T-cell (primary cell): ENCODE measurements at regions not wholly inside any gene's neighbourhood (a gene's known extent, or its start where the extent isn't known, plus 50 kb on each side); places are given as distances from the start of the nearest gene placed in this dataset.

Source experiments
- ATAC-seq, 4 experiments: fragments of 200-7000 bp in 3 of 4; fragments of 150-1000 bp in 1 of 4; cut with Tn5 transposase; replicated peaks in 1 of 4; 1 replicate in 3 of 4; 2 replicates in 1 of 4; pipeline ENCODE4 v1.10.0; 2021; ENCODE audit warnings: moderate library complexity in 3 of 4, mild to moderate bottlenecking in 2 of 4, moderate number of reproducible peaks in 1 of 4
- CTCF ChIA-PET, 2 donors: fragments of 300-600 bp; sonication (Branson Sonifier 250); formaldehyde crosslinking; loops; one replicate each; lab custom pipeline; 2022; ENCODE audit warnings: antibody characterized with exemption in 2 of 2; lab: Charles Lee
- POLR2A ChIA-PET, 2 donors: fragments of 300-600 bp; sonication (Branson Sonifier 250); formaldehyde crosslinking; loops; one replicate each; lab custom pipeline; 2022; ENCODE audit warnings: antibody characterized with exemption in 2 of 2; lab: Charles Lee
- DNase-seq, 35 experiments: peaks; one replicate each; pipeline versions ENCODE4 v3.0.0 to v3.0.0-alpha.2; 2013 to 2023
- H3K27ac ChIP-seq: one replicate; pipeline ENCODE4 v1.5.1; 2013; ENCODE audit warnings: low read length
- H3K27me3 ChIP-seq, 2 experiments: replicated peaks in 1 of 2; 1 replicate in 1 of 2; 2 replicates in 1 of 2; pipeline versions ENCODE4 v1.6.1 to v1.7.0; 2013; ENCODE audit warnings: low read length in 1 of 2, mixed read lengths in 1 of 2; ENCODE audit not compliant: control insufficient read depth in 2 of 2, insufficient read depth in 2 of 2; ENCODE audit errors: extremely low read depth in 1 of 2
- H3K36me3 ChIP-seq, 2 donors: 1 replicate in 1 of 2; 2 replicates in 1 of 2; pipeline versions ENCODE4 v1.6.1 to v1.7.0; 2013; ENCODE audit warnings: low read length in 1 of 2; ENCODE audit not compliant: control insufficient read depth in 2 of 2, insufficient read depth in 1 of 2; ENCODE audit errors: extremely low read depth in 1 of 2
- H3K4me1 ChIP-seq, 2 experiments: 1 replicate in 1 of 2; 2 replicates in 1 of 2; pipeline versions ENCODE4 v1.6.1 to v1.7.0; 2013; ENCODE audit warnings: low read length in 2 of 2, mixed read lengths in 1 of 2; ENCODE audit not compliant: insufficient read depth in 2 of 2, control insufficient read depth in 1 of 2; ENCODE audit errors: extremely low read depth in 1 of 2
- H3K4me3 ChIP-seq, 2 donors: 1 replicate in 1 of 2; 2 replicates in 1 of 2; pipeline versions ENCODE4 v1.5.1 to v1.7.0; 2013; ENCODE audit warnings: mild to moderate bottlenecking in 2 of 2, low read length in 1 of 2, moderate library complexity in 1 of 2; ENCODE audit not compliant: control insufficient read depth in 1 of 2; ENCODE audit errors: extremely low read depth in 1 of 2
- H3K9me3 ChIP-seq: 2 replicates; pipeline ENCODE4 v1.7.0; 2013
- H3K27ac Mint-ChIP-seq, 2 donors: one replicate each; pipeline ENCODE4 v1.8.0; 2020 to 2021; ENCODE audit warnings: mild to moderate bottlenecking in 2 of 2, mixed read lengths in 2 of 2
- H3K27me3 Mint-ChIP-seq, 2 donors: one replicate each; pipeline ENCODE4 v1.8.0; 2021 to 2022; ENCODE audit warnings: mixed read lengths in 2 of 2
- H3K36me3 Mint-ChIP-seq: one replicate; pipeline ENCODE4 v1.8.0; 2021; ENCODE audit warnings: mixed read lengths
- H3K4me1 Mint-ChIP-seq, 3 donors: one replicate each; pipeline ENCODE4 v1.8.0; 2020 to 2022; ENCODE audit warnings: mixed read lengths in 3 of 3, mild to moderate bottlenecking in 1 of 3
- H3K4me3 Mint-ChIP-seq, 3 donors: one replicate each; pipeline ENCODE4 v1.8.0; 2020 to 2022; ENCODE audit warnings: mild to moderate bottlenecking in 3 of 3, mixed read lengths in 3 of 3, moderate library complexity in 3 of 3
- H3K9me3 Mint-ChIP-seq, 3 donors: one replicate each; pipeline ENCODE4 v1.8.0; 2020 to 2022; ENCODE audit warnings: mixed read lengths in 3 of 3
- WGBS: methylation state at CpG from one replicate; pipeline ENCODE4 v1.1.5; 2013; ENCODE audit warnings: missing lambda C conversion rate; ENCODE audit not compliant: insufficient coverage; 5-methylcytosine and 5-hydroxymethylcytosine counted together

DNA sequence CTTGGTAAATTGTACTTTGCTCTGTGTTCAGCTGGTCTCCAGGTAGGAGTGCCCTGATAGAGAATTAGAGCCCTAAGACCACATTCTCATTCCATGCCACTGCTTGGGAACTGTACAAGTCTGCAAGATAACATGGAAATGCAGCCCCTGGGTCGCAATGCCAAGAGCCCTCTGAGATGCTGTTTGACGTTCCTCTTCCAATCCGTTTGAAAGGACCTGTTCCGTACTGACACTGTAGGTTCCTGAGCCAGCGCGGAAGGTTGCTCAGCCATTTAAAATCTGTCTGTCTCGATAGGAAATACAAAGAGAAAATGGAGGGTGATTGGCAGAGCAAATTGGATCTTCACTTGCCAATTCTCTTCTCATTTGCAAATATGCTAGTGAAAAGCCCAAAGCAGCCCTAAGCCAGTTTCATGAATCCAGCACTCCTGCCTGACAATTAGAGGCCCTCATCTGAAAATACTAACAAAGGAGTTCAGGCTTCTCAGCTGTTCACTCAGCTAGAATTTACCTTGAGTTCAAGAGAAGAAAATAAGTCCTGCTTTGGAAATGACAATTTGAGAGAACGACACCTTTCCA, 100.6 kb upstream of the AFDN start:
- H3K27ac ChIP-seq, result no peak overlapping the region
- H3K4me3 Mint-ChIP-seq, result no peak overlapping the region
- peaks cover 23 to 32% of the 10 kb centered on the region in 2 donors for H3K27me3 Mint-ChIP-seq
- no peaks in the 10 kb centered on the region for H3K36me3 ChIP-seq
- DNase-seq (no peak), ATAC-seq (no peak)
- no peaks in the 10 kb centered on the region for H3K4me1 ChIP-seq
- H3K4me3 ChIP-seq, result no peak overlapping the region
- peaks cover 0 to 7% (median 4%) of the 10 kb centered on the region in 3 donors for H3K9me3 Mint-ChIP-seq
- peaks cover 6 to 15% of the 10 kb centered on the region in 2 experiments for H3K27me3 ChIP-seq
- H3K36me3 Mint-ChIP-seq, result no peaks in the 10 kb centered on the region
- CTCF ChIA-PET, result interaction anchor here in 1 of 2 donors (0.5 kb wide), 1 partner anchor 12 kb away, joined by 3 read pairs; no protein-coding TSS in a partner anchor
- H3K9me3 ChIP-seq, result no peaks in the 10 kb centered on the region
- H3K4me1 Mint-ChIP-seq, result no peaks in the 10 kb centered on the region
- WGBS, result 87% methylated on average over 6 of the region's 8 CpGs
- POLR2A ChIA-PET, result no interaction called here
- no peak overlapping the region for H3K27ac Mint-ChIP-seq

DNA sequence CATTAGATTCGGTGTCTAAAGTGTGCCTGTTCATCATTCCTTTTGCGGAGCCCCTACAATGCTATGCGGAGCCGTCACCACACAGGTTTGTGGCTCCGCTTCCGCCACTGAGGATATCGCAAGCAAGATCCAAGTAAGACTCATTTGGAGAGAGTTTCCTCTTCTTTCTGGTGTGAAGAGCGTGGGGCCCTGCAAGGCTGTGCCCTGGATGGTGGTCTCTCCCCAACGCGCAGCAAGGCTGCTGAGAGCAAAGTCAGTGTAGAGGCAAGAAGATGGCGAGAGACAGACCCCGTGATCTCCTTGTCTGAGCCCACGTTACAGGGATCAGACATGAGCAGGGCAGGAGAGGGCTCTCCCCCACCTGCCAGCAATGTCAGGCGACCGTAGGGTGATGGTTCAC, 96.3 kb upstream of the AFDN start:
- H3K4me3 ChIP-seq, result no peak overlapping the region
- H3K27ac ChIP-seq, result no peak overlapping the region
- H3K9me3 ChIP-seq, result no peaks in the 10 kb centered on the region
- H3K36me3 ChIP-seq, result no peaks in the 10 kb centered on the region
- Mint-ChIP-seq H3K27ac (no peak overlapping the region), H3K36me3 (no peaks in the 10 kb centered on the region), H3K9me3 (peaks cover 0 to 7% (median 0%) of the 10 kb centered on the region in 3 donors), H3K4me1 (peaks cover 0 to under 1% (median 0%) of the 10 kb centered on the region in 3 donors), H3K27me3 (peaks cover 9 to 18% of the 10 kb centered on the region in 2 donors), H3K4me3 (no peak overlapping the region)
- no peak for ATAC-seq
- CTCF ChIA-PET, result no interaction called here
- H3K4me1 ChIP-seq, result no peaks in the 10 kb centered on the region
- peaks cover 4 to 14% of the 10 kb centered on the region in 2 experiments for H3K27me3 ChIP-seq
- DNase-seq, result no peak
- WGBS, result 88% methylated on average over 14 of the region's 15 CpGs
- POLR2A ChIA-PET, result no interaction called here

DNA sequence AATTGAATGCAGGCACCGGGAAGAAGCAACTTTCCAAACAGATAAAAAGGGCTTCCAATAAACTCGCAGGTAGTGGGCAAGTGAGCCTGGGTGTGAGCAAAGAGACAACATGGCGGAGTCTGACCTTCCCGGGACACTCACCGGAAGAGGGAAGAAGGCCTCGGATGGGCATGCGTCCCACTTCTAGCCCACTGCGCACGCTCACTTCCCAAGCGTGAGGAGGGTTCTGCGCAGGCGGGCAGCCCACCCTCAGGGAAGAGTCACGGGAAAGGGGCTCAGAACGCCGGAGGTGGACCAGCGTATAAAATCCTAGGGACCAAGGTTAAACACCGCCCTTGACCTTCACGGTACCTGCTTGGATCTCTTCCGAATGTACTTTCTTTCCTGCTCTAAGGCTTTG, 95.5 kb upstream of the AFDN start:
- Mint-ChIP-seq H3K27ac (no peak overlapping the region), H3K36me3 (no peaks in the 10 kb centered on the region), H3K27me3 (peaks cover 1 to 20% of the 10 kb centered on the region in 2 donors), H3K4me1 (peaks cover 0 to 7% (median 0%) of the 10 kb centered on the region in 3 donors), H3K4me3 (no peak overlapping the region), H3K9me3 (peaks cover 0 to 7% (median 0%) of the 10 kb centered on the region in 3 donors)
- no peaks in the 10 kb centered on the region for H3K9me3 ChIP-seq
- DNase-seq (no peak), ATAC-seq (no peak)
- H3K4me3 ChIP-seq, result no peak overlapping the region
- no peaks in the 10 kb centered on the region for H3K36me3 ChIP-seq
- ChIA-PET CTCF (no interaction called here), POLR2A (no interaction called here)
- 86% methylated on average over 16 of the region's 19 CpGs for WGBS
- H3K27ac ChIP-seq, result no peak overlapping the region
- no peaks in the 10 kb centered on the region for H3K4me1 ChIP-seq
- H3K27me3 ChIP-seq, result peaks cover 2 to 17% of the 10 kb centered on the region in 2 experiments

DNA sequence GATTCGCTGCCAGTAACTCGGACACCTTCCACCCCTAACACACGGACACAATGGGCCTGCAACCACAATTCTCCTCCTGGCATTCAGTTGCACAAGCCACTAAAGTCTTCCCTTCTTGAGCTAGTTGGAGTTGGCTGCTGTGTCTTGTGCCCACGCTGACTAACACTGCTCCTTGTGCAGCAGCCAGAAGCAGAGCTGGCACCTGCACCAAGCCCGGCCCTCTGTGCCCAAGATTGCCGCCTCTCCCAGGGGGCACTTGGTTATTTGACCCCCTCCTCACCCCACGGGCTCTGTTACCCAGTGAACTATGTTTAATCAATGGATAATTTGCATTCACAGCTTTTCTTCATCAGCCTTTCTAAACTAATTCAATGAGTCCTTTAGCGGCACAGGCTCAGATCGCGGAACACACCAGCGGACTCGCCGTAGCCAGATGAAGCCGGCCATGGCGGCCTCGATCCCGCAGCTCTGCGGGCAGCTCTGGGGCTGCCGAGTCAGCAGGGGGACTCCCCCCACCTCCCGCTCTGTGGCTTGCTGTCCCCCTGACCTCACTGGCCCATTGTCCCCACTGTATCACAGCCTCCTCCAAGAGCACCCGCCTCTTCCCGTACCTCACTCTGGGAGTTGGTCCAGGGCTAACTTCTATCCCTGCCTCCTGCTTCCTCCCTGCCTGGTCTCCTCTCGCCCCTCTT, 94.8 kb upstream of the AFDN start:
- no peak overlapping the region for H3K27ac Mint-ChIP-seq
- Histone ChIP-seq H3K36me3 (no peaks in the 10 kb centered on the region), H3K9me3 (no peaks in the 10 kb centered on the region), H3K27me3 (peaks cover 2 to 21% of the 10 kb centered on the region in 2 experiments), H3K4me1 (no peaks in the 10 kb centered on the region), H3K4me3 (no peak overlapping the region), H3K27ac (no peak overlapping the region)
- POLR2A ChIA-PET, result no interaction called here
- H3K9me3 Mint-ChIP-seq, result peaks cover 0 to 7% (median 0%) of the 10 kb centered on the region in 3 donors
- DNase-seq (no peak), ATAC-seq (no peak)
- 84% methylated on average over 21 of the region's 23 CpGs for WGBS
- H3K27me3 Mint-ChIP-seq, result peaks cover 0 to 22% of the 10 kb centered on the region in 2 donors
- CTCF ChIA-PET, result no interaction called here
- H3K4me3 Mint-ChIP-seq, result no peak overlapping the region
- H3K36me3 Mint-ChIP-seq, result no peaks in the 10 kb centered on the region
- peaks cover 0 to 7% (median 0%) of the 10 kb centered on the region in 3 donors for H3K4me1 Mint-ChIP-seq

DNA sequence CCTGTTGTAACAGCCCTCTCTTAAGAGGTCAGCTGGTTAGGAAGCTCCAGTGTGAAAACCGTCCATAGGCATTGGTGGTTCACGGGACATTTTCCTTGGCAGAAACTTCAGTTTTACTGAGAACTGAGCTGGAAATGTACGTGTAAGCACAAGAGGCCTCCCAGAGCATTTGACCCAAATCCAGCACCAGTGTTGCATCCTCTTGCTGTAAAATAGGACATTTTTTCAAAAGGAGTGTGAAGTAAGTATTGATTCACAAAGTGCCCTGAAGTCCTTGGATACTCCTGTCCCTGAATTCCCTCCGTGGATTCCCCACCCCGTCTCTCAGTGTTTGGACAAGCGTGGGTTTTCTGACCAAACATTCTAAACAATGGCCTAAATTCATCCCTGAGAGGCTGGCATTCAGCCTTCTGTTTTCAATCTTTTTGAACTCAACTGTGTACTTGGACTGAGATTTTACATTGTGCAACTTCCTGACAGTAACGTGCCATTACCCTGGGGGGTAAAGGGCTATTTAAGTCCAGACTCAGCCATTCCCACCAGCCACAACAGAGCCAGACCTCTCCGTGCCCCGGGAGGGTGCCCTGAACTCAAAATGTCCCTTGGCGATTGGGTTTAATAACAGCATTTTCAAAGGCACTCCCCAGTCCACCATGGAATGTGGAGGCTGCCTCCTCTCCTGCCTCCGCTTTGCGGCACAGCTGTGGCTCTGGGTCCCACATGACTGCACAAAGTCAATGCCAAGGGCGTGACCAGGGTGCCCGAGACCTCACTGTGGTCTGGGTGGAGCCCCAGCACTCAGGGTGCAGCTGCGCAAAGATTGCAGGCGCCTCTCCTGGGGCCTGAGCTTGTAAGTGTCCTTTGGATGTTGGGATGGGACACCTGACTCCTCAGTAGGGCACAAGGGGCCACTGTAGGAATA, 92.7 kb upstream of the AFDN start:
- Histone ChIP-seq H3K9me3 (no peaks in the 10 kb centered on the region), H3K36me3 (no peaks in the 10 kb centered on the region), H3K4me1 (no peaks in the 10 kb centered on the region), H3K27ac (no peak overlapping the region), H3K4me3 (no peak overlapping the region), H3K27me3 (peaks cover 0 to 22% of the 10 kb centered on the region in 2 experiments)
- ChIA-PET POLR2A (no interaction called here), CTCF (no interaction called here)
- DNase-seq (peak in 1 of 35 experiments; percentile 8), ATAC-seq (no peak)
- peaks cover 0 to 7% (median 0%) of the 10 kb centered on the region in 3 donors for H3K4me1 Mint-ChIP-seq
- no peak overlapping the region for H3K4me3 Mint-ChIP-seq
- peaks cover 8 to 14% of the 10 kb centered on the region in 2 donors for H3K27me3 Mint-ChIP-seq
- no peaks in the 10 kb centered on the region for H3K36me3 Mint-ChIP-seq
- peaks cover 0 to 7% (median 0%) of the 10 kb centered on the region in 3 donors for H3K9me3 Mint-ChIP-seq
- no peak overlapping the region for H3K27ac Mint-ChIP-seq
- 41% methylated on average over 9 of the region's 16 CpGs for WGBS

DNA sequence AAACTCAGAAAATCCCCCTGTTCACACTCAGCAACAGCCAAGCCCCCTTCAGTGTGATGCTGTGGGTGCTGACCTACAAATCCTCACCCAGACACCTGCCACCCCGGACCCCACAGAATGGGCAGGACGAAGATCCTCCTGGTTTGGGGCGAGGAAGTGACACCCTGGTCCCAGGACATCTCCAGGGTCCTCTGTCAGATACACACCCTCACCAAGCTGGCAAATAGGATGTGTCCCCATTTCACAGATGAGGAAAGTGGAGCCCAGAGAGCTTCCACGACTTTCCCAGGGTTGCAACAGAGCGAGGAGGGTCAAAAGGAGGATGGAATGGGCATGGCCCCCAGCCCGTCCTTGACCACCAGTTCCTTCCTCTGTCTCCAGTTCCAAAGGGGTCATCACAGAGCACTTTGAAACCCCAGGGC, 92.0 kb upstream of the AFDN start:
- Mint-ChIP-seq H3K4me1 (peaks cover 0 to 7% (median 0%) of the 10 kb centered on the region in 3 donors), H3K9me3 (peaks cover 0 to 7% (median 0%) of the 10 kb centered on the region in 3 donors), H3K36me3 (no peaks in the 10 kb centered on the region), H3K4me3 (no peak overlapping the region), H3K27ac (no peak overlapping the region), H3K27me3 (peaks cover 8 to 14% of the 10 kb centered on the region in 2 donors)
- ATAC-seq (no peak), DNase-seq (no peak)
- Histone ChIP-seq H3K4me1 (no peaks in the 10 kb centered on the region), H3K27ac (no peak overlapping the region), H3K9me3 (no peaks in the 10 kb centered on the region), H3K4me3 (no peak overlapping the region), H3K27me3 (peaks cover 0 to 22% of the 10 kb centered on the region in 2 experiments), H3K36me3 (no peaks in the 10 kb centered on the region)
- ChIA-PET POLR2A (no interaction called here), CTCF (no interaction called here)
- 90% methylated on average over 3 of the region's 6 CpGs for WGBS
